ENCODE measurements at regions not wholly inside any gene's neighbourhood (a gene's known extent, or its start where the extent isn't known, plus 50 kb on each side); places are given as distances from the start of the nearest gene placed in this dataset.
A peak's percentile ranks its signal among the peaks of the same experiment; 100 is the strongest.

GRCh38 chr3:167125612-167126407, 254.3 kb downstream of the ZBBX start:
- no peaks in the 10 kb centered on the region for H3K27me3 ChIP-seq (ENCODE audit: insufficient read depth, low read length)

DNA sequence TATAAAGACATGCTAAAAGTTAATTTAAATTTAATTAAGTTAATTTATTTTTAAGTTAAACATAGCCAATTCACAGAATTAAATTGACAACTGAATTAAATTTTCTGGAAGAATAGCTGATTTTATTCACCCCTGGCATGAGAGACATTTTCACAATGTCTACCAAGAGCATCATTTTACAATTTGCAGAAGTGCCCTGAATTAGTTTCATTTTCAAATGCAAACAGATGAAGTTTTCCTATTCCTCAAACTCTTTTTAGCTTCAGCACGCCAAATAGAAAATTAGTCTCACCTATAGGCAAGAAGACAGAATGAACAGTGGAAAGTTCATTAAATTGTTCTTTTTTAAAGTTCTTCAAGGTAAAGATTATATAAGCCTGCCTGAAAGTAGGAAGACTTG, 259.3 kb downstream of the ZBBX start:
- no peaks in the 10 kb centered on the region for H3K36me3 ChIP-seq (ENCODE audit: insufficient read depth, low read length)
- no peaks in the 10 kb centered on the region for H3K4me1 ChIP-seq (ENCODE audit: insufficient read depth, low read length)
- H3K4me3 ChIP-seq (ENCODE audit: low read length), result no peak overlapping the region
- no peaks in the 10 kb centered on the region for H3K9me3 ChIP-seq (ENCODE audit: low read length)
- H2AFZ ChIP-seq (ENCODE audit: low read depth, low read length), result no peak overlapping the region
- H3K27me3 ChIP-seq (ENCODE audit: insufficient read depth, low read length), result no peaks in the 10 kb centered on the region

More at GRCh38 chr3:167125612-167126407, 254.3 kb downstream of the ZBBX start:
- Histone ChIP-seq H3K4me1 (ENCODE audit: insufficient read depth, low read length) (no peaks in the 10 kb centered on the region), H2AFZ (ENCODE audit: low read depth, low read length) (no peak overlapping the region), H3K36me3 (ENCODE audit: insufficient read depth, low read length) (no peaks in the 10 kb centered on the region), H3K9me3 (ENCODE audit: low read length) (no peaks in the 10 kb centered on the region), H3K4me3 (ENCODE audit: low read length) (no peak overlapping the region)

GRCh38 chr3:167116120-167116922, 263.8 kb downstream of the ZBBX start:
- Histone ChIP-seq H2AFZ (ENCODE audit: low read depth, low read length) (no peak overlapping the region), H3K27me3 (ENCODE audit: insufficient read depth, low read length) (no peaks in the 10 kb centered on the region), H3K9me3 (ENCODE audit: low read length) (peaks cover 7% of the 10 kb centered on the region), H3K4me1 (ENCODE audit: insufficient read depth, low read length) (peaks cover 5% of the 10 kb centered on the region), H3K36me3 (ENCODE audit: insufficient read depth, low read length) (no peaks in the 10 kb centered on the region), H3K4me3 (ENCODE audit: low read length) (no peak overlapping the region)

- H3K9me3 ChIP-seq (ENCODE audit: low read length), result peaks cover 7% of the 10 kb centered on the region
- peaks cover 14% of the 10 kb centered on the region for H3K4me1 ChIP-seq (ENCODE audit: insufficient read depth, low read length)
- no peaks in the 10 kb centered on the region for H3K36me3 ChIP-seq (ENCODE audit: insufficient read depth, low read length)
- no peak overlapping the region for H3K4me3 ChIP-seq (ENCODE audit: low read length)
- no peak overlapping the region for H2AFZ ChIP-seq (ENCODE audit: low read depth, low read length)
- no peaks in the 10 kb centered on the region for H3K27me3 ChIP-seq (ENCODE audit: insufficient read depth, low read length)
These were observed 264.7 kb downstream of the ZBBX start for GRCh38 chr3:167115331-167115934.

GRCh38 chr3:167114619-167115018, 265.5 kb downstream of the ZBBX start:
- H3K4me3 ChIP-seq (ENCODE audit: low read length), result no peak overlapping the region
- H2AFZ ChIP-seq (ENCODE audit: low read depth, low read length), result no peak overlapping the region
- H3K36me3 ChIP-seq (ENCODE audit: insufficient read depth, low read length), result no peaks in the 10 kb centered on the region
- H3K9me3 ChIP-seq (ENCODE audit: low read length), result peaks cover 7% of the 10 kb centered on the region
- no peaks in the 10 kb centered on the region for H3K27me3 ChIP-seq (ENCODE audit: insufficient read depth, low read length)
- H3K4me1 ChIP-seq (ENCODE audit: insufficient read depth, low read length), result peaks cover 22% of the 10 kb centered on the region

GRCh38 chr3:167113035-167113830, 266.9 kb downstream of the ZBBX start:
- peaks cover 7% of the 10 kb centered on the region for H3K9me3 ChIP-seq (ENCODE audit: low read length)
- no peaks in the 10 kb centered on the region for H3K36me3 ChIP-seq (ENCODE audit: insufficient read depth, low read length)
- H3K4me3 ChIP-seq (ENCODE audit: low read length), result no peak overlapping the region
- peaks cover 26% of the 10 kb centered on the region for H3K4me1 ChIP-seq (ENCODE audit: insufficient read depth, low read length)
- H3K27me3 ChIP-seq (ENCODE audit: insufficient read depth, low read length), result no peaks in the 10 kb centered on the region
- H2AFZ ChIP-seq (ENCODE audit: low read depth, low read length), result no peak overlapping the region

GRCh38 chr3:167110901-167111300, 269.2 kb downstream of the ZBBX start:
- H3K36me3 ChIP-seq (ENCODE audit: insufficient read depth, low read length), result no peaks in the 10 kb centered on the region

GRCh38 chr3:167109746-167110145, 270.4 kb downstream of the ZBBX start:
- no peak overlapping the region for H2AFZ ChIP-seq (ENCODE audit: low read depth, low read length)
- H3K27me3 ChIP-seq (ENCODE audit: insufficient read depth, low read length), result no peaks in the 10 kb centered on the region
- H3K9me3 ChIP-seq (ENCODE audit: low read length), result peaks cover 2% of the 10 kb centered on the region
- no peaks in the 10 kb centered on the region for H3K36me3 ChIP-seq (ENCODE audit: insufficient read depth, low read length)
- no peak overlapping the region for H3K4me3 ChIP-seq (ENCODE audit: low read length)
- peaks cover 26% of the 10 kb centered on the region for H3K4me1 ChIP-seq (ENCODE audit: insufficient read depth, low read length)

More at GRCh38 chr3:167110901-167111300, 269.2 kb downstream of the ZBBX start:
- Histone ChIP-seq H3K4me3 (ENCODE audit: low read length) (peak overlapping the region; percentile 1), H3K27me3 (ENCODE audit: insufficient read depth, low read length) (no peaks in the 10 kb centered on the region), H3K9me3 (ENCODE audit: low read length) (peaks cover 7% of the 10 kb centered on the region), H2AFZ (ENCODE audit: low read depth, low read length) (peak overlapping the region; percentile 14), H3K4me1 (ENCODE audit: insufficient read depth, low read length) (peaks cover 26% of the 10 kb centered on the region)

DNA sequence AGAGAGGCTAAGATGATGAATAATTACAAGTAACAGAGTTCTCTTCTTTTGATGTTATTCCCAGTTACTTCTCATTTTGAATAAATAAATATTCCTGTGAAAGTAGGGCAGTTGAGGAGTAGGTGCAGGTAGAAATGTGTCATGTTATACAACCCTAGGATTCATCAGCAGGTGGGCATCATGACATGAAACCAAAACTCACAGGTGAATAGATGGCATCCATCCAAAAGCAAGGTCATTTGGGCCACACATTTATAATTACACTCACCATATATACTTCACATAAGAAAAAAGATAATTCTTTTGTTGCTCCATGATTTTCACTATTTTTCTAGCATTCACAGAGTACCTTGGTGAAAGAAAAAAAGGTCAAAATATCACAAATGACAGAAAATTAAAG, 273.6 kb downstream of the ZBBX start:
- Histone ChIP-seq H3K9me3 (ENCODE audit: low read length) (no peaks in the 10 kb centered on the region), H3K27me3 (ENCODE audit: insufficient read depth, low read length) (no peaks in the 10 kb centered on the region), H3K4me1 (ENCODE audit: insufficient read depth, low read length) (peaks cover 21% of the 10 kb centered on the region), H2AFZ (ENCODE audit: low read depth, low read length) (no peak overlapping the region), H3K36me3 (ENCODE audit: insufficient read depth, low read length) (no peaks in the 10 kb centered on the region), H3K4me3 (ENCODE audit: low read length) (no peak overlapping the region)

DNA sequence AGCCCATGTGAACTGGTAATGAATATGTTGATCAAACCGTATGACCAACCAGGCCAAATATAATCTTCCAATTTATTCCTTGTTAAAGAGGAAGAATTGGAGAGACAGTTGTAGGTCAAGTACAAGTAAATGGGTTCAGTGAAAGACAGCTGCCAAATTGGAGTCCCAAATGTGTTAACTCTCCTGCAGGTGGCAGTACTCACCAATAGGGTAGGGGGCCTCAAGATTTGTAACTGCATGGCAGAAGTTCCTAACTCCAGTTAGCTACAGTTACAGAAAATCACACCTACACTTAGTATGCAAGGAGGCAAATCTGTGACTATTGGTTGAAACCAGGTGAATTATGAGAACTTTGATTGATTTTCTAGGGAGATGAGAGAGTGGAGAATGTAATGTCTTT, 278.0 kb downstream of the ZBBX start:
- H3K9me3 ChIP-seq (ENCODE audit: low read length), result no peaks in the 10 kb centered on the region
- no peak overlapping the region for H3K4me3 ChIP-seq (ENCODE audit: low read length)
- no peaks in the 10 kb centered on the region for H3K4me1 ChIP-seq (ENCODE audit: insufficient read depth, low read length)
- H2AFZ ChIP-seq (ENCODE audit: low read depth, low read length), result no peak overlapping the region
- H3K27me3 ChIP-seq (ENCODE audit: insufficient read depth, low read length), result no peaks in the 10 kb centered on the region
- H3K36me3 ChIP-seq (ENCODE audit: insufficient read depth, low read length), result no peaks in the 10 kb centered on the region

DNA sequence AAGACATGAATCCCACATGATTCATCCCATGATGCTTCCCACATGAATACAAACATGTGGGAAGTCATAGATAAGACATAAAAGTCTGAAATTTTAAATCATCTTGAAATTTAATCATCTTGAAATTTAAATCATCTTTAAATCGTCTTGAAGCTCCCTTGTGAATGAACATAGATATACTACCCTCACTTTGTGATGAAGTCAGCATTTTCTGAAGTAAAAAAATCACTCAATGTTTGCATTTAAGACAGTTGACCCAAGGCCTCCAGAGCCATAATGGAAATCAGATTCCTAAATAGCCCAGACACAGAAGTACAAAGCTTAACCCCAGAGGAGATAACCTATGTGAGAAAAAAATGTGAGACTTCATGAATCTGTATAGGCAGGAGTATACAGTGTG, 279.4 kb downstream of the ZBBX start:
- no peaks in the 10 kb centered on the region for H3K9me3 ChIP-seq (ENCODE audit: low read length)
- H3K27me3 ChIP-seq (ENCODE audit: insufficient read depth, low read length), result no peaks in the 10 kb centered on the region
- no peaks in the 10 kb centered on the region for H3K36me3 ChIP-seq (ENCODE audit: insufficient read depth, low read length)
- H2AFZ ChIP-seq (ENCODE audit: low read depth, low read length), result no peak overlapping the region
- H3K4me3 ChIP-seq (ENCODE audit: low read length), result no peak overlapping the region
- no peaks in the 10 kb centered on the region for H3K4me1 ChIP-seq (ENCODE audit: insufficient read depth, low read length)

- Histone ChIP-seq H3K9me3 (ENCODE audit: low read length) (no peaks in the 10 kb centered on the region), H3K4me1 (ENCODE audit: insufficient read depth, low read length) (no peaks in the 10 kb centered on the region), H3K27me3 (ENCODE audit: insufficient read depth, low read length) (no peaks in the 10 kb centered on the region), H3K4me3 (ENCODE audit: low read length) (no peak overlapping the region), H3K36me3 (ENCODE audit: insufficient read depth, low read length) (no peaks in the 10 kb centered on the region), H2AFZ (ENCODE audit: low read depth, low read length) (no peak overlapping the region)
These were observed 279.9 kb downstream of the ZBBX start for GRCh38 chr3:167100200-167100599.
